ENCODE measurements at regions not wholly inside any gene's neighbourhood (a gene's known extent, or its start where the extent isn't known, plus 50 kb on each side); places are given as distances from the start of the nearest gene placed in this dataset.

DNA sequence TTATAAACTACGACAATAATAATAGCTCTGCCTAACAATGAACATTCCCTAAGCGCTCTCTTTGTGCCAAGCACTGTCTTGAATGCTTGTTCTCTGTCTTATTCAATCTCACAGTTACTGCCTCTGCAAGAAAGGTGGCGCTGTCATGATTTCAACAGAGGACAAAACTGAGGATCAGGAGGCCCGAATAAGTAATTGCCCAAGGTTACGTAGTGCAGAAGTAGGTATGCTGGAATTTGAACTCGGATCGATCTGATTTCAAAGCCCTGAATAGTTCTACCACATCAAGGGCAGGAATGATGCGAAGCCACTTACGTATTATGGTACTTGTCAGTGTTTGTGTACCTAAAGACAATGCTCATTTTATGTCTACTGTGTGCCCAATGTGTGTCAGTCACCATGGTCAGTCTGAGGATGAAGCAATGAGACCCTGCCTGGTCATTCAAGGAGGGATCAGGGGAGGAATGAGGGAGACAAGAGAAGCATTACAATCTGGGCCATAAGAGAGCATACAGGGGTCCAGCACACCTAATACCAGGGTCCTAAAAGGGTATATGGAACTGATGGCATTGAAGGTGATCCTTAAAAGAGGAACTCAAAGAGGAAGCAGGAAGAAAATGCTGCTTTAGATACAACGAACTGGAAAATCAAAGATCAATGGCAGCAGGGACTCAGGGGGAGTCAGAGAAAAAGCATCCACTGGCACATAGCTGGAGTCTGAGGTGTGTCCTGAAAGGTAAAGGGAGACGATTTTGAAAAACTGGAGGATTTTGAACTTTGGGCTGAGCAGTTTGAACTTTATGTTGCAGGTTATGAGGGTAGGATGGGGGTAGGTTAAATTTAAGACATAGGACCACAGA is 389.2 kb downstream of the PLPP3 start (continued):
- TF ChIP-seq, protein P1, sequence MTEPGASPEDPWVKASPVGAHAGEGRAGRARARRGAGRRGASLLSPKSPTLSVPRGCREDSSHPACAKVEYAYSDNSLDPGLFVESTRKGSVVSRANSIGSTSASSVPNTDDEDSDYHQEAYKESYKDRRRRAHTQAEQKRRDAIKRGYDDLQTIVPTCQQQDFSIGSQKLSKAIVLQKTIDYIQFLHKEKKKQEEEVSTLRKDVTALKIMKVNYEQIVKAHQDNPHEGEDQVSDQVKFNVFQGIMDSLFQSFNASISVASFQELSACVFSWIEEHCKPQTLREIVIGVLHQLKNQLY (CRISPR knock-in tag; IDR thresholded peaks at IDR 0.05): peak; percentile 81; the same call in 1 of the 2 replicates
- no peak for TF ChIP-seq ZSCAN20 (CRISPR knock-in tag; IDR thresholded peaks at IDR 0.05; ENCODE audit: borderline replicate concordance)
- TF ChIP-seq, protein P2, sequence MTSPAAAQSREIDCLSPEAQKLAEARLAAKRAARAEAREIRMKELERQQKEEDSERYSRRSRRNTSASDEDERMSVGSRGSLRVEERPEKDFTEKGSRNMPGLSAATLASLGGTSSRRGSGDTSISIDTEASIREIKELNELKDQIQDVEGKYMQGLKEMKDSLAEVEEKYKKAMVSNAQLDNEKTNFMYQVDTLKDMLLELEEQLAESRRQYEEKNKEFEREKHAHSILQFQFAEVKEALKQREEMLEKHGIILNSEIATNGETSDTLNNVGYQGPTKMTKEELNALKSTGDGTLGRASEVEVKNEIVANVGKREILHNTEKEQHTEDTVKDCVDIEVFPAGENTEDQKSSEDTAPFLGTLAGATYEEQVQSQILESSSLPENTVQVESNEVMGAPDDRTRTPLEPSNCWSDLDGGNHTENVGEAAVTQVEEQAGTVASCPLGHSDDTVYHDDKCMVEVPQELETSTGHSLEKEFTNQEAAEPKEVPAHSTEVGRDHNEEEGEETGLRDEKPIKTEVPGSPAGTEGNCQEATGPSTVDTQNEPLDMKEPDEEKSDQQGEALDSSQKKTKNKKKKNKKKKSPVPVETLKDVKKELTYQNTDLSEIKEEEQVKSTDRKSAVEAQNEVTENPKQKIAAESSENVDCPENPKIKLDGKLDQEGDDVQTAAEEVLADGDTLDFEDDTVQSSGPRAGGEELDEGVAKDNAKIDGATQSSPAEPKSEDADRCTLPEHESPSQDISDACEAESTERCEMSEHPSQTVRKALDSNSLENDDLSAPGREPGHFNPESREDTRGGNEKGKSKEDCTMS (CRISPR knock-in tag; conservative IDR thresholded peaks at IDR 0.05): no peak
- no peak for TF ChIP-seq ZNF329 (CRISPR knock-in tag; IDR thresholded peaks at IDR 0.05; ENCODE audit: low read depth)
- TF ChIP-seq, protein P3, sequence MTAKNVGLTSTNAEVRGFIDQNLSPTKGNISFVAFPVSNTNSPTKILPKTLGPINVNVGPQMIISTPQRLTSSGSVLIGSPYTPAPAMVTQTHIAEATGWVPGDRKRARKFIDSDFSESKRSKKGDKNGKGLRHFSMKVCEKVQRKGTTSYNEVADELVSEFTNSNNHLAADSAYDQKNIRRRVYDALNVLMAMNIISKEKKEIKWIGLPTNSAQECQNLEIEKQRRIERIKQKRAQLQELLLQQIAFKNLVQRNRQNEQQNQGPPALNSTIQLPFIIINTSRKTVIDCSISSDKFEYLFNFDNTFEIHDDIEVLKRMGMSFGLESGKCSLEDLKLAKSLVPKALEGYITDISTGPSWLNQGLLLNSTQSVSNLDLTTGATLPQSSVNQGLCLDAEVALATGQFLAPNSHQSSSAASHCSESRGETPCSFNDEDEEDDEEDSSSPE (CRISPR knock-in tag; IDR thresholded peaks at IDR 0.05): 0 out of 2 replicates have a peak, but pooled peaks have one; percentile 34
- no peak for TF ChIP-seq ZC3H4 (CRISPR knock-in tag; IDR thresholded peaks at IDR 0.05; ENCODE audit: borderline replicate concordance)
- TF ChIP-seq SSRP1 (CRISPR knock-in tag; IDR thresholded peaks at IDR 0.05): no peak
- TF ChIP-seq SMC3 (IDR thresholded peaks at IDR 0.05; ENCODE audit: low read length): peak; percentile 66
- TF ChIP-seq, protein P4, sequence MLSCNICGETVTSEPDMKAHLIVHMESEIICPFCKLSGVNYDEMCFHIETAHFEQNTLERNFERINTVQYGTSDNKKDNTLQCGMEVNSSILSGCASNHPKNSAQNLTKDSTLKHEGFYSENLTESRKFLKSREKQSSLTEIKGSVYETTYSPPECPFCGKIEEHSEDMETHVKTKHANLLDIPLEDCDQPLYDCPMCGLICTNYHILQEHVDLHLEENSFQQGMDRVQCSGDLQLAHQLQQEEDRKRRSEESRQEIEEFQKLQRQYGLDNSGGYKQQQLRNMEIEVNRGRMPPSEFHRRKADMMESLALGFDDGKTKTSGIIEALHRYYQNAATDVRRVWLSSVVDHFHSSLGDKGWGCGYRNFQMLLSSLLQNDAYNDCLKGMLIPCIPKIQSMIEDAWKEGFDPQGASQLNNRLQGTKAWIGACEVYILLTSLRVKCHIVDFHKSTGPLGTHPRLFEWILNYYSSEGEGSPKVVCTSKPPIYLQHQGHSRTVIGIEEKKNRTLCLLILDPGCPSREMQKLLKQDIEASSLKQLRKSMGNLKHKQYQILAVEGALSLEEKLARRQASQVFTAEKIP (CRISPR knock-in tag; IDR thresholded peaks at IDR 0.05; ENCODE audit: borderline replicate concordance): no peak
- peak; percentile 95 for TF ChIP-seq FOXA3 (CRISPR knock-in tag; IDR thresholded peaks at IDR 0.05)
- no peak for TF ChIP-seq NFE2L2 (IDR thresholded peaks at IDR 0.05; ENCODE audit: low read length)
- TF ChIP-seq SOX6 (IDR thresholded peaks at IDR 0.05): no peak
- TF ChIP-seq SOX6 (CRISPR knock-in tag; IDR thresholded peaks at IDR 0.05): peak; percentile 99
- peak; percentile 96 for TF ChIP-seq JUN (CRISPR knock-in tag; IDR thresholded peaks at IDR 0.05)
- TF ChIP-seq POLR2AphosphoS2 (IDR thresholded peaks at IDR 0.05; ENCODE audit: low read depth, low read length): no peak
- TF ChIP-seq ZFX (CRISPR knock-in tag; IDR thresholded peaks at IDR 0.05; ENCODE audit: low read depth): peak; percentile 56
- TF ChIP-seq KLF13 (CRISPR knock-in tag; IDR thresholded peaks at IDR 0.05): no peak
- TF ChIP-seq, protein P5, sequence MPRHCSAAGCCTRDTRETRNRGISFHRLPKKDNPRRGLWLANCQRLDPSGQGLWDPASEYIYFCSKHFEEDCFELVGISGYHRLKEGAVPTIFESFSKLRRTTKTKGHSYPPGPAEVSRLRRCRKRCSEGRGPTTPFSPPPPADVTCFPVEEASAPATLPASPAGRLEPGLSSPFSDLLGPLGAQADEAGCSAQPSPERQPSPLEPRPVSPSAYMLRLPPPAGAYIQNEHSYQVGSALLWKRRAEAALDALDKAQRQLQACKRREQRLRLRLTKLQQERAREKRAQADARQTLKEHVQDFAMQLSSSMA (CRISPR knock-in tag; IDR thresholded peaks at IDR 0.05): no peak
- no peak for TF ChIP-seq CCAR2 (optimal IDR thresholded peaks at IDR 0.05; ENCODE audit: low read depth, low read length)
- no peak for TF ChIP-seq SRSF9 (IDR thresholded peaks at IDR 0.05; ENCODE audit: borderline replicate concordance, insufficient read depth, low read depth, low read length, poor library complexity, severe bottlenecking)
- no peak; the same call in 1 of the 2 replicates for TF ChIP-seq STAT5B (CRISPR knock-in tag; IDR thresholded peaks at IDR 0.05)
- peak; percentile 93; the same call in 1 of the 2 replicates for TF ChIP-seq NFKBIZ (CRISPR knock-in tag; IDR thresholded peaks at IDR 0.05)
- TF ChIP-seq ZMYM2 (CRISPR knock-in tag; IDR thresholded peaks at IDR 0.05): no peak
- TF ChIP-seq FOXO1 (CRISPR knock-in tag; IDR thresholded peaks at IDR 0.05): peak; percentile 93
